CD4-positive, alpha-beta T cell (primary cell): ENCODE measurements at regions not wholly inside any gene's neighbourhood (a gene's known extent, or its start where the extent isn't known, plus 50 kb on each side); places are given as distances from the start of the nearest gene placed in this dataset.

Source experiments
- ATAC-seq: fragments of 200-7000 bp; cut with Tn5 transposase; one replicate; pipeline ENCODE4 v1.10.0; 2022; ENCODE audit warnings: mild to moderate bottlenecking; ENCODE audit not compliant: poor library complexity
- CTCF ChIA-PET: fragments of 350-600 bp; sonication (Branson Sonifier 250); formaldehyde crosslinking; loops from one replicate; lab custom pipeline; 2021; ENCODE audit warnings: antibody characterized with exemption, inconsistent platforms; lab: Charles Lee
- POLR2A ChIA-PET: fragments of 350-600 bp; sonication (Branson Sonifier 250); formaldehyde crosslinking; loops from one replicate; lab custom pipeline; 2021; ENCODE audit warnings: antibody characterized with exemption, inconsistent platforms; lab: Charles Lee
- DNase-seq, 14 experiments: peaks; one replicate each; pipeline ENCODE4 v3.0.0-alpha.2; 2013 to 2020; ENCODE audit warnings: mixed read lengths in 2 of 14
- H3K27ac ChIP-seq, 2 donors: one replicate each; pipeline versions ENCODE4 v1.5.1 to v1.7.0; 2013; ENCODE audit warnings: low read length in 2 of 2, low read depth in 1 of 2, mild to moderate bottlenecking in 1 of 2
- H3K27me3 ChIP-seq, 2 experiments: 1 replicate in 1 of 2; 2 replicates in 1 of 2; pipeline versions ENCODE4 v1.6.1 to v1.7.0; 2013; ENCODE audit warnings: low read length in 2 of 2, control low read depth in 1 of 2, mild to moderate bottlenecking in 1 of 2, moderate library complexity in 1 of 2; ENCODE audit not compliant: insufficient read depth in 2 of 2, control insufficient read depth in 1 of 2
- H3K36me3 ChIP-seq: one replicate; pipeline ENCODE4 v1.6.1; 2013; ENCODE audit warnings: low read length, control low read depth; ENCODE audit not compliant: insufficient read depth
- H3K4me1 ChIP-seq: one replicate; pipeline ENCODE4 v1.6.1; 2013; ENCODE audit warnings: low read length, control low read depth; ENCODE audit not compliant: insufficient read depth
- H3K4me3 ChIP-seq: one replicate; pipeline ENCODE4 v1.5.1; 2013; ENCODE audit warnings: mild to moderate bottlenecking, low read length, moderate library complexity
- H3K9me3 ChIP-seq, 2 experiments: 1 replicate in 1 of 2; 2 replicates in 1 of 2; pipeline versions ENCODE4 v1.6.1 to v1.7.0; 2013; ENCODE audit warnings: low read length in 2 of 2, mild to moderate bottlenecking in 2 of 2, control low read depth in 1 of 2, moderate library complexity in 1 of 2; ENCODE audit not compliant: control insufficient read depth in 1 of 2, insufficient read depth in 1 of 2
- H3K27ac Mint-ChIP-seq: one replicate; pipeline ENCODE4 v1.8.0; 2020; ENCODE audit warnings: mixed read lengths
- H3K27me3 Mint-ChIP-seq: one replicate; pipeline ENCODE4 v1.8.0; 2021; ENCODE audit warnings: mixed read lengths
- H3K36me3 Mint-ChIP-seq: one replicate; pipeline ENCODE4 v1.8.0; 2021; ENCODE audit warnings: low read depth, mixed read lengths
- H3K4me1 Mint-ChIP-seq: one replicate; pipeline ENCODE4 v1.8.0; 2021; ENCODE audit warnings: low read depth, mixed read lengths
- H3K4me3 Mint-ChIP-seq: one replicate; pipeline ENCODE4 v1.8.0; 2020; ENCODE audit warnings: mild to moderate bottlenecking, mixed read lengths
- H3K9me3 Mint-ChIP-seq: one replicate; pipeline ENCODE4 v1.8.0; 2020; ENCODE audit warnings: mixed read lengths
- CTCF ChIP-seq: fragments of 200-600 bp; IDR thresholded peaks from one replicate; pipeline ENCODE4 v1.8.0; 2022; ENCODE audit warnings: antibody characterized with exemption, mild to moderate bottlenecking
- intact Hi-C, 2 experiments: fragments of 100-400 bp; cut with DNase I in 1 of 2; cut with micrococcal nuclease in 1 of 2; formaldehyde crosslinking; loops; one replicate each; pipeline versions ENCODE4 v1.15.1 to v1.9.0; 2023 to 2025; cut with DNase I, micrococcal nuclease

- peaks cover 2% of the 10 kb centered on the region for H3K9me3 Mint-ChIP-seq
- ATAC-seq = no peak
- DNase-seq = no peak
- intact Hi-C loops = no loop called here
- no peak overlapping the region for H3K4me3 Mint-ChIP-seq
- H3K9me3 ChIP-seq = peaks cover 0 to 4% of the 10 kb centered on the region in 2 experiments
- H3K36me3 ChIP-seq = no peaks in the 10 kb centered on the region
- no peaks in the 10 kb centered on the region for H3K36me3 Mint-ChIP-seq
- H3K27ac Mint-ChIP-seq = no peak overlapping the region
- POLR2A ChIA-PET = no interaction called here
- H3K27me3 Mint-ChIP-seq = no peaks in the 10 kb centered on the region
- CTCF ChIA-PET = no interaction called here
- no peak overlapping the region for H3K4me3 ChIP-seq
- no peaks in the 10 kb centered on the region for H3K4me1 Mint-ChIP-seq
- no peak for TF ChIP-seq CTCF
- H3K27me3 ChIP-seq = no peaks in the 10 kb centered on the region
- no peaks in the 10 kb centered on the region for H3K4me1 ChIP-seq
- H3K27ac ChIP-seq = no peak overlapping the region
Observed at GRCh38 chr4:125983168-125983567, 668.4 kb downstream of the FAT4 start.

- intact Hi-C loops = no loop called here
- no peaks in the 10 kb centered on the region for H3K4me1 Mint-ChIP-seq
- Histone ChIP-seq H3K27ac (no peak overlapping the region), H3K4me1 (no peaks in the 10 kb centered on the region), H3K9me3 (peaks cover 0 to 4% of the 10 kb centered on the region in 2 experiments), H3K4me3 (no peak overlapping the region), H3K27me3 (no peaks in the 10 kb centered on the region), H3K36me3 (no peaks in the 10 kb centered on the region)
- H3K4me3 Mint-ChIP-seq = no peak overlapping the region
- no peak overlapping the region for H3K27ac Mint-ChIP-seq
- peaks cover 5% of the 10 kb centered on the region for H3K9me3 Mint-ChIP-seq
- no peaks in the 10 kb centered on the region for H3K36me3 Mint-ChIP-seq
- ATAC-seq (no peak), DNase-seq (no peak)
- no peaks in the 10 kb centered on the region for H3K27me3 Mint-ChIP-seq
- ChIA-PET POLR2A (no interaction called here), CTCF (no interaction called here)
- TF ChIP-seq CTCF = no peak
Observed at GRCh38 chr4:125985856-125986255, 671.1 kb downstream of the FAT4 start.

GRCh38 chr4:125986307-125986706 is 671.6 kb downstream of the FAT4 start:
- ATAC-seq (no peak), DNase-seq (no peak)
- Histone ChIP-seq H3K27me3 (no peaks in the 10 kb centered on the region), H3K9me3 (peaks cover 0 to 4% of the 10 kb centered on the region in 2 experiments), H3K4me1 (no peaks in the 10 kb centered on the region), H3K36me3 (no peaks in the 10 kb centered on the region), H3K4me3 (no peak overlapping the region), H3K27ac (no peak overlapping the region)
- no peaks in the 10 kb centered on the region for H3K36me3 Mint-ChIP-seq
- peaks cover 5% of the 10 kb centered on the region for H3K9me3 Mint-ChIP-seq
- ChIA-PET CTCF (no interaction called here), POLR2A (no interaction called here)
- intact Hi-C loops = no loop called here
- H3K27me3 Mint-ChIP-seq = no peaks in the 10 kb centered on the region
- no peak overlapping the region for H3K4me3 Mint-ChIP-seq
- no peaks in the 10 kb centered on the region for H3K4me1 Mint-ChIP-seq
- no peak for TF ChIP-seq CTCF
- H3K27ac Mint-ChIP-seq = no peak overlapping the region
